Stimulated activated naive CD8-positive, alpha-beta T cell treated with anti-CD3 and anti-CD28 coated beads, Interleukin-15, Interleukin-2, amounts not matched to agents 100 ng/mL and 50 ng/mL, for 24 hours (primary cell): ENCODE measurements at regions not wholly inside any gene's neighbourhood (a gene's known extent, or its start where the extent isn't known, plus 50 kb on each side); places are given as distances from the start of the nearest gene placed in this dataset.

ENCODE experiments used
- H3K27ac Mint-ChIP-seq: one replicate; pipeline ENCODE4 v1.8.0; 2021; ENCODE audit warnings: mild to moderate bottlenecking, mixed read lengths
- H3K27me3 Mint-ChIP-seq: one replicate; pipeline ENCODE4 v1.8.0; 2021; ENCODE audit warnings: mixed read lengths
- H3K36me3 Mint-ChIP-seq: one replicate; pipeline ENCODE4 v1.8.0; 2021; ENCODE audit warnings: low read depth, mixed read lengths
- H3K4me1 Mint-ChIP-seq: one replicate; pipeline ENCODE4 v1.8.0; 2021; ENCODE audit warnings: low read depth, mixed read lengths
- H3K4me3 Mint-ChIP-seq: one replicate; pipeline ENCODE4 v1.8.0; 2021; ENCODE audit warnings: mild to moderate bottlenecking, mixed read lengths
- H3K9me3 Mint-ChIP-seq: one replicate; pipeline ENCODE4 v1.8.0; 2021; ENCODE audit warnings: mixed read lengths

DNA sequence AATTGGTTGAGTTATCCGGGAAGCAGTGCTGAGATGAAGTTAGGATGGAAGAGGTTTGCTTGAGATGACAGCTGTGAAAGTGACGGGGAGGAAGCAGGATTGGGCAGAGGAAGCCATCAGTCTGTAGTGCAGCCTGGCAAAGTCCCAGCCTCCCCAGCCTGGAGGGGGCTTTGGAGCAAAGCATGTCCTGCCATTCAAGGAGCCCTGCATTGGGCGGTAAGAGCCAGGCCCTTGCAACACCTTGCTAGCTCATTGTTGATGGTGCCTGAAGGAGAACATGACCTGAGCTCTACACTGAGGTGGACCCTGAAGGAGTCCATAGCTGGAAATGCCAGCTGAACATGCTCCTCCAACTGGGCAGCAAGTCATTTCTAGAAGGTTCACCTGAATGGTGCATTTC is 228.9 kb downstream of the ACKR3 start:
- Mint-ChIP-seq H3K4me3 (no peak overlapping the region), H3K27ac (no peak overlapping the region), H3K4me1 (no peaks in the 10 kb centered on the region), H3K36me3 (no peaks in the 10 kb centered on the region), H3K9me3 (no peaks in the 10 kb centered on the region), H3K27me3 (peaks cover 4% of the 10 kb centered on the region)

DNA sequence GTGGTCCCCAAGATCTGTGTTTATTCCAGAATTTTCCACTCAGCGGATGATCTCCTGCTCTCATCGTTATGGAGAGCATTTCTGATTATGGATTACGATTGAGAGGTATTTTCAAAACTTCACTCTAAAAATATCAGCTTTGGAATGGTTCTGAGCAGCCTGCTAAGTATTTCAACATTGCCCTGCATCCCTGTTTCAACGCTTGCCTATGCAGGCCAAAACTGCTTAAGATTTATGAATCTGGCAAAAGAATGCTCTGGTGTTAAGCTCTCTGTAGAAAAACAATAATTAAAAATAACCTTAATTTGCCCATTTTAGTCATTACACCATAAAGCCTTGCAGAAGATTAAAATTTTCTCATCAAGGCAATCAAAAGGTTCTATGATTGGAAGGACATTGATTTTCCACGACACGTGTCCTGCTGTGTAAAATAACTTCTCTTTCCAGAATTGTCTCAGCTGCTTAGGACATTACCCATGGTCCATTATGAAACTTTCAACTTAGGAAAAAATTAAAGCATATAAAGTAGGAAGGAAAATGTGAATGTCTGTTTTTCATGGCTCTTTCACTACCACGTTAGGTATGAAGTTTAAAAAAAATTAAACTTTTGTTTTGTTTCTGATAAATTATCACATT is 229.9 kb downstream of the ACKR3 start:
- H3K27ac Mint-ChIP-seq = no peak overlapping the region
- H3K9me3 Mint-ChIP-seq = no peaks in the 10 kb centered on the region
- no peak overlapping the region for H3K4me3 Mint-ChIP-seq
- no peaks in the 10 kb centered on the region for H3K36me3 Mint-ChIP-seq
- peaks cover 4% of the 10 kb centered on the region for H3K27me3 Mint-ChIP-seq
- no peaks in the 10 kb centered on the region for H3K4me1 Mint-ChIP-seq

- H3K9me3 Mint-ChIP-seq = peaks cover 12% of the 10 kb centered on the region
- peaks cover 3% of the 10 kb centered on the region for H3K36me3 Mint-ChIP-seq
- no peak overlapping the region for H3K4me3 Mint-ChIP-seq
- H3K4me1 Mint-ChIP-seq = no peaks in the 10 kb centered on the region
- H3K27ac Mint-ChIP-seq = no peak overlapping the region
- peaks cover 15% of the 10 kb centered on the region for H3K27me3 Mint-ChIP-seq
These were observed 233.2 kb downstream of the ACKR3 start for GRCh38 chr2:236802862-236803261.

- no peak overlapping the region for H3K27ac Mint-ChIP-seq
- peaks cover 16% of the 10 kb centered on the region for H3K9me3 Mint-ChIP-seq
- H3K36me3 Mint-ChIP-seq = peaks cover 7% of the 10 kb centered on the region
- H3K4me1 Mint-ChIP-seq = no peaks in the 10 kb centered on the region
- H3K27me3 Mint-ChIP-seq = peaks cover 15% of the 10 kb centered on the region
- no peak overlapping the region for H3K4me3 Mint-ChIP-seq
These were observed 234.0 kb downstream of the ACKR3 start for GRCh38 chr2:236803621-236804020.

DNA sequence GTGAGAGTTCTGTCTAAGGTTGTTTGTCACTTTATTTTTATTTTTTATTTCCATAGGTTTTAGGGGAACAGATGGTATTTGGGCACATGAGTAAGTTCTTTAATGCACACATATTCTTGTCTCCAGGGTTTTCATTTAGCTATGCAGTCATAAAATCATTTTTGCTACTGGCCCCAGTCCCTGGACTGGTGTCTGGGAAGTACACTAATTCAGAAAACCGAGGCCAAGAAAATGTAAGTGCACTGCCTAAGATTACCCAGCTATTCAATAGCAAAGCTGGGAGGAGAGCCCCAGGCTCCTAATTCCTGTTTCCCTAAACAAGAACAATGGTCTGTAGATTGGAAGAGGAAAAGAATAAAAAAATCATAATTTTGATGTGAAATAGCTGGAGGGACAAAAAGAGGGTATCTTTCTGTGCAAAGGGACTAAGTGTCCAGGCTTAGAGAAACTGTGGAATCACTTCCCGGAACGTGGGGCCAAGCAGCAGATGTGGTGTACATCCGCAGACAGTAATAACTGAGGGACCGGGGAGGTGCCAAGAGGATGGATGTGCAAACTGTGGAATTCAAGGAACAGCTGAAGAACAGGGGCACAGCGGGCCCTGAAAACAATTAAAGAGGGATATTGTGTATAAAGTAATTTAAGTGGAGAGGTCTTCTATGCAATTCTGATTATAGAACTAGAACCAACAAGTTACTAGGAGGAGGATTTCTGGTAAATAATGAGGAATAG is 236.3 kb downstream of the ACKR3 start:
- Mint-ChIP-seq H3K9me3 (peaks cover 25% of the 10 kb centered on the region), H3K4me1 (no peaks in the 10 kb centered on the region), H3K27ac (no peak overlapping the region), H3K36me3 (peaks cover 12% of the 10 kb centered on the region), H3K27me3 (peaks cover 12% of the 10 kb centered on the region), H3K4me3 (no peak overlapping the region)

GRCh38 chr2:236809716-236810115 is 240.1 kb downstream of the ACKR3 start:
- H3K36me3 Mint-ChIP-seq = peaks cover 12% of the 10 kb centered on the region
- peaks cover 17% of the 10 kb centered on the region for H3K27me3 Mint-ChIP-seq
- no peak overlapping the region for H3K27ac Mint-ChIP-seq
- peaks cover 25% of the 10 kb centered on the region for H3K9me3 Mint-ChIP-seq
- no peaks in the 10 kb centered on the region for H3K4me1 Mint-ChIP-seq
- no peak overlapping the region for H3K4me3 Mint-ChIP-seq

- Mint-ChIP-seq H3K36me3 (peaks cover 12% of the 10 kb centered on the region), H3K4me3 (no peak overlapping the region), H3K27me3 (peaks cover 11% of the 10 kb centered on the region), H3K4me1 (no peaks in the 10 kb centered on the region), H3K9me3 (peaks cover 22% of the 10 kb centered on the region), H3K27ac (no peak overlapping the region)
These were observed 241.5 kb downstream of the ACKR3 start for GRCh38 chr2:236811062-236811656.

DNA sequence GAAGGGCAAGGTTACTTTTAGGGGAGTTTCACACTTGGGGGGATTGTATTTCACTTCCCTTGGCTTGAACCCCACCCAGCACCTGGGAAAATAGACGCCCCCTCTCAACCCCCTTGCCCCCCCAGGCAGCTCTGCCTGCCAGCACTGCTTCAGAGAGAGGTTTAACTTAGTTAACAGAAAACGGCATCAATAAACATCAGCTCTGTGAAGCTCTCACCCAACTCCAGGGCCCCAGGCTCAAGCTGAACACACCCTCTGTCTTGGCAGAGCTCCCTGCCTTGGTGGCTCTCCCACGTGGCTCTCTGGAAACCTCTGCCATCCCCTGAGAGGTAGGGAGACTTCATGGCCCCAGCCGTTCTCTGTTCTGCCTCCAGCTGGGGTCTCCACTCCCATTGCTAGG is 244.1 kb downstream of the ACKR3 start:
- H3K4me3 Mint-ChIP-seq = no peak overlapping the region
- peaks cover 6% of the 10 kb centered on the region for H3K27me3 Mint-ChIP-seq
- H3K36me3 Mint-ChIP-seq = peaks cover 4% of the 10 kb centered on the region
- H3K9me3 Mint-ChIP-seq = peaks cover 8% of the 10 kb centered on the region
- no peak overlapping the region for H3K27ac Mint-ChIP-seq
- H3K4me1 Mint-ChIP-seq = no peaks in the 10 kb centered on the region

DNA sequence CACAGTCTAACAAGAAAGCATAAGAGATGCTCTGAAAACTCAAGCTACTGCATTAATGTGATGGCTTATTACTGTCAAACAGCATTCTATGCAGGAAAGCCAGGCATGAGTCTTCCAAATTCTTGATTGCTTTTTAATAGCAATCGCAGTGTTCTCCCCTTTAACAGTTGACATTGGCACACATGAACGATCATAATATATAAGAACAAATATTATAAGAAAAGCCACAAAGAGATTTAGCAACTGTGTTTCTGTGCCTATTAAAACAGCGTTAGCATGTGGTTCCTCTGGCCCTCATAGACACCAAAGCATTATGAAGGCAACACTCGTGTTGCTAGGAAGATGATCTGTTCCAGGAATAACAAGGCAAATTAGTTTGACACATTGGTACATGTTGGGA is 245.0 kb downstream of the ACKR3 start:
- Mint-ChIP-seq H3K9me3 (peaks cover 6% of the 10 kb centered on the region), H3K4me1 (no peaks in the 10 kb centered on the region), H3K4me3 (no peak overlapping the region), H3K27me3 (peaks cover 10% of the 10 kb centered on the region), H3K36me3 (no peaks in the 10 kb centered on the region), H3K27ac (no peak overlapping the region)

DNA sequence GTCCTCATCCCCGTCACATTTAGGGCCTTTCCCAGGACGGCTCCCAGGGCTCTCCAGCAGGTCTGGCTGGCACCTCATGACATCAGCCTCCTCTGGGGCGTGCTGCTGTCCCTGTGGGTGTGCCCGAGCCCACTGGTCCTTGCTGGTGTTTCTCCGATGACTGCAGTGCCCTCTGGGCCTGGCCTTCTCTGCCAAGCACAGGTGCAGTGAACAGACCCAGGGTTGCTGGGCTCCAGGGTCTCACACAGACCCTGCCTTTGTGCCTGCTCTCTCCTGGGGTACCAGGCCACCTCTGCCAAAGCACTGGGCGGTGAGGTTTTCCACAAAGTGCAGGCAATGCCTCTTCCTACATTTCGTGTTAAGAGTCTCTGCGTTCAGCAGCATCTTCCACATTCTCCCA is 246.1 kb downstream of the ACKR3 start:
- no peaks in the 10 kb centered on the region for H3K4me1 Mint-ChIP-seq
- no peaks in the 10 kb centered on the region for H3K36me3 Mint-ChIP-seq
- H3K27ac Mint-ChIP-seq = no peak overlapping the region
- H3K9me3 Mint-ChIP-seq = no peaks in the 10 kb centered on the region
- peaks cover 10% of the 10 kb centered on the region for H3K27me3 Mint-ChIP-seq
- H3K4me3 Mint-ChIP-seq = no peak overlapping the region

DNA sequence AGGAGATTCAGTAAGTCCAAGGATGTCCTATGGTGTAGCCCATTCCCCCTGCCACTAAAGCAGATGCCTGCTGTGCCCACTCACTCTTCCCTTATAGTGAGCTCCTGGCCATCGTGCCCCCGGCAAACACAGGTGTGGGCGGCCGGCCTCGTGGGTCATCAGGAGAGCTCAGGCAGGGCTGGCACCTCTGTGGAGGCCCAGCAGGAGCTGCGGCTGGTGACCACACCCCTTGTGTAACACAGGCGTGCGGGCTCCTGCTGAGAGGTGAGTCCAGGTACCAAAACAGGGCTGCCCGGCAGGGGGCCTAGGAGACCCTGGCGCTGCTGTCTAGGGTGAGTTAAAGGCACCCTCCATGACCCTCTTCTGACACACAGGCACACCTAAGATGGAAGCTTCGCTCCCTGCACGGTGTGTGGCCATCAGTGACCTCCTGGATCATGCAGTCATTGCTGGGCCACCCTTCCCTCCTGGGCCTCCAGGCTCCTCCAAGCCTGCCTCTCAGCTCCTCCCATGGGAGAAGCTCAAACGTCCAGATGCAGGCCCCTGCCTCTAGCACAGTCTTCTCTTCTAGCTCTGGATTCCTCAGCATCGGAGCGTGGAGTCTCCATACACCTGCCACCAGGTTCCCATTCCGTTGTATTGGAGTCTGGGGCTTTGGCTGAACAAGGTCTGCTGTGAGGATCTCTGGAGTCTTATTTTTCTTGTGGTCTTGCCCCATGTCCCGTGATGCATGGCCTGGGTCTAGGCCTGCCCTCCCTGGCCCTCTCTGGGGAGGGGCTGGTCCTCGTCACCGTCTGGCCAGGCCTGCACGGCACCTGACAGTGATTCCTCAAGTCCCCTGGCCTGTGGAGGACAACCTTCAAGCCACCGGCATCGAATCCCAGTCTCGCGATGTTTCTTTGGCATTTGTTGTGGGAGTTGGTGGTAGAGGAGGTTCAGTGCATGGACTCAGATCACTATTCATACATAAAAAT is 246.9 kb downstream of the ACKR3 start:
- Mint-ChIP-seq H3K27ac (no peak overlapping the region), H3K27me3 (peaks cover 10% of the 10 kb centered on the region)

DNA sequence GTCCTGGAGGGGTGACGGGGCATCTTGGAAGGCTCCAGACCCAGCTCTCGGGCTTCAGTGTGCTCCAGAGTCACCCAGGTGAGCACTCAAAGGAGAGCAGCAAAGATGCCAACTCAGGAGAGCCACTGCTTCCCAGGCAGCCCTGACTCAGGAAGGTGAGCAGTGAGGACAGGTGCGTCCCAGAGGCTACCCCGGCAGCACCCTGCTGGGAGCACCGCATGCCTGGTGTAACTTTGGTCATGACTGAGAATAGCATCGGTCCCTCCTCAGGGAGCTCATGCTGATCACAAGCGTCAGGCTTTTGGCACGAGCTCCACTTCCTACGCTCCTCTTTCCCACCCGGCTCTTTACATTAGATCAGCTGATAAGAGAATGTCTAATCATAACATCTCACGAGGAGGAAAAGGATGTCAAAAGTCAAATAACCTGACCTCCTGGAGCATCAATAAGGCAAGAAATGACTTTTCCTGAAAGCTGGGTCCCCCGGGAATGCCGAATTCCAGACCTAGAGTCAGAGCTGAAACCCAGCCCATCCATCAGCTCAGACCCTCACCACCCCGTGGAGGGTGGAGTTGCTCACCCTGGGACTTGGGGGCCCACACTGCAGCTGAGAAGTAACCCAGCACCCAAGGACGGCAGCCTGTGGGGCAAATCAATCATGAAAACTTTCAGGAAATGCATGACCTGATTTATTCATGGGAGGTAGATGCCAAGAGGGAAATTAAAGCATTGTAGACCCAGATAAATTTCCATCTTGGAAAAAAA is 248.8 kb downstream of the ACKR3 start:
- Mint-ChIP-seq H3K4me3 (no peak overlapping the region), H3K36me3 (no peaks in the 10 kb centered on the region), H3K4me1 (no peaks in the 10 kb centered on the region), H3K9me3 (peaks cover 6% of the 10 kb centered on the region), H3K27ac (no peak overlapping the region), H3K27me3 (peaks cover 4% of the 10 kb centered on the region)

More for the DNA sequence above, 246.9 kb downstream of the ACKR3 start:
- Mint-ChIP-seq H3K4me3 (no peak overlapping the region), H3K36me3 (no peaks in the 10 kb centered on the region), H3K4me1 (no peaks in the 10 kb centered on the region), H3K9me3 (no peaks in the 10 kb centered on the region)

DNA sequence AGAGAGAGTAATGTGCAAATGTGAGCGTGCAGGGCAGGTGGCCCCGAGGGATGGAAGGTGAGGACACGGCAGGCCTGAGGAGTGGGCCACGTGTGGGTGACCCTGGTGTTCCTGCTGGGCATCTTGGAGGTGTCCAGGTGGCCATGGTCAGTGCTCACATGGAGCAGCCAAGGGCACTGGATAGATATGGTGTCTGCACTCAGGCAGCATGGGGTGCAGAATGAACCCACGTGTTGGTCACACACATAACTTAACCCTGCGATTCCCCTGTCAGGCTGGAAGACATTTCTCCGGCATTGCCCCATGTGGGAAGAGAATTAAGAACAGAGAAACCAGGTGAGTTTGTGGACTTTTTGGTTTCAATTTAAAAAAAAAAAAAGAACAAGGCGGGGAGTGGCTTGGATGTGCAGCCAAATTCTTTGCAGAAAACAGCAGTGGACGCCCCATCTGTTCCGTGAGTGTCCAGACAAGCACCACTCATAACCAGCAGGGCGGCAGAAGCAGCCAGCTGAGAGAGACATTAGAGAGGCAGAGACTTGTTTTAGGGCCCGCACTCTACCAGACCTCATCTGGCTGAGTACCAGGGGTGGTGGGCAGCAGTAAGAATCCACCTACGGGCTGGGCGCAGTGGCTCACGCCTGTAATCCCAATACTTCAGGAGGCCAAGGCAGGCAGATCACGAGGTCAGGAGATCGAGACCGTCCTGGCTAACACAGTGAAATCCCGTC is 249.8 kb downstream of the ACKR3 start:
- Mint-ChIP-seq H3K4me1 (no peaks in the 10 kb centered on the region), H3K27me3 (peaks cover 4% of the 10 kb centered on the region), H3K9me3 (peaks cover 6% of the 10 kb centered on the region), H3K27ac (no peak overlapping the region), H3K36me3 (no peaks in the 10 kb centered on the region), H3K4me3 (no peak overlapping the region)
